Right lobe of liver (tissue), 6 donors: ENCODE measurements at regions not wholly inside any gene's neighbourhood (a gene's known extent, or its start where the extent isn't known, plus 50 kb on each side); places are given as distances from the start of the nearest gene placed in this dataset.

Experiments used
- ATAC-seq, 4 donors: fragments of 200-7000 bp; cut with Tn5 transposase; one replicate each; pipeline ENCODE4 v1.9.1; 2020; ENCODE audit warnings: mild to moderate bottlenecking in 4 of 4, moderate library complexity in 4 of 4
- DNase-seq, 3 donors: peaks; one replicate each; pipeline ENCODE4 v3.0.0-alpha.2; 2020
- H3K27ac ChIP-seq, 3 donors: fragments of 200-600 bp; one replicate each; pipeline ENCODE4 v1.8.0; 2022
- H3K27me3 ChIP-seq, 2 donors: fragments of 200-600 bp; one replicate each; pipeline ENCODE4 v1.8.0; 2022
- H3K36me3 ChIP-seq, 4 donors: fragments of 200-600 bp; sonication (generic) in 1 of 4; one replicate each; pipeline versions ENCODE4 v1.5.1 to v1.8.0; 2017 to 2022; ENCODE audit warnings: control low read depth in 1 of 4
- H3K4me1 ChIP-seq, 4 donors: fragments of 200-600 bp; sonication (generic) in 1 of 4; one replicate each; pipeline versions ENCODE4 v1.5.1 to v1.8.0; 2017 to 2022; ENCODE audit warnings: control low read depth in 1 of 4
- H3K4me3 ChIP-seq, 3 donors: fragments of 200-600 bp; one replicate each; pipeline ENCODE4 v1.8.0; 2022
- H3K9me3 ChIP-seq, 4 donors: fragments of 200-600 bp; sonication (generic) in 1 of 4; one replicate each; pipeline versions ENCODE4 v1.5.1 to v1.8.0; 2017 to 2022; ENCODE audit warnings: control low read depth in 1 of 4
- POLR2A ChIP-seq: fragments of 450-650 bp; IDR thresholded peaks from one replicate; pipeline ENCODE4 v1.6.1; 2017; ENCODE audit warnings: antibody characterized with exemption, mild to moderate bottlenecking
- WGBS: methylation state at CpG from one replicate; pipeline ENCODE4 v1.1.6; 2018; ENCODE audit warnings: low coverage, low lambda C conversion rate; ENCODE audit not compliant: insufficient coverage; ENCODE audit errors: missing lambda C conversion rate; 5-methylcytosine and 5-hydroxymethylcytosine counted together
- intact Hi-C, 2 donors: fragments of 100-400 bp; cut with DNase I; formaldehyde crosslinking; loops; one replicate each; pipeline versions ENCODE4 v1.11.2 to v1.14.1; 2022
- TF ChIP-seq, protein P1 (sequence below), 4 donors: fragments of 200-600 bp in 3 of 4; fragments of 450-650 bp in 1 of 4; IDR thresholded peaks; one replicate each; pipeline versions ENCODE4 v1.5.1 to v1.8.0; 2016 to 2022; ENCODE audit warnings: antibody characterized with exemption in 4 of 4, mild to moderate bottlenecking in 2 of 4
- donor health status: DM: no; HTN: yes; CAD: no.
- donor health status: DM: no; HTN: no; CAD: no.
- donor health status: DM: no; HTN: no; CAD: no.
- donor health status: DM: no; HTN: yes; CAD: no.
- donor health status: DM: no; HTN: yes; CAD: no.

DNA sequence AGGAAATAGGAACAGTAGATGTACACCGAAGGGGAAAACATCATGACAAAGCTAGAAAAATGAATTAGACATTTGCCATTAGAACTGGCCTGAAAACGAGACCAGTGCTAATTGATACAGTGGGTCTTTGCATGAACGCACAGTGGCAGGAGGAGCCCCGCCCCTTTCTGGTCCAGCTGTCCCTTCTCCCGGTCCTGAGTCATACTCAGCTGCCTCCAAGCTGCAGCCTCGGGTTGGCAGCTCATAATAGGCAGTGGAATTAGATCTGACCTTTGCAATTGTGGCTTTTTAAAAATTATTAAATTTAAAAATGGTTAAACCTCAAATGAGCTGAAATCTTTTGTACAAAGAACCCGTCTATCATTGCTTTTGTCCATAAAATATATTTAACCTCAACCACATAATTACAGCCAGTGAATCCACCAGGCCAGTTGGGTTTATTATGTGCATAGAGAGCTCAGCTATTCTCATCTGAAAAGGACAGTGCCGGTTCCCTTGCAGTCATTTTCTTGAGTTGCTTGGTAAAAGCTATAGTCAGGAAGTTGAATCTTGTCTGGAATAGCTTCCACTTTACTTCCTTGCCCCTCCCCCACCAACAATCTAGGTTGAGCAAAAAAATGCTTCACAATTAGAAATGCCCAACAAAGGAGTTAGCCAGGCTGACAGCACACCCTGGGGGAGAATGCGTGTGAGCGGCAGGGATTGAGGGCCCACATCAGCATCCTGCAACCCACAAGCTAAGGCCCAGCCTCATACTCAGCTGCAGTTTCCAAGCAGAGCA, 147.1 kb downstream of the BUB3 start:
- no peaks in the 10 kb centered on the region for H3K27me3 ChIP-seq
- ATAC-seq, result no peak

GRCh38 chr10:123303581-123304337, 149.6 kb downstream of the BUB3 start:
- H3K4me1 ChIP-seq, result no peaks in the 10 kb centered on the region
- H3K36me3 ChIP-seq, result no peaks in the 10 kb centered on the region
- H3K27me3 ChIP-seq, result no peaks in the 10 kb centered on the region
- no peaks in the 10 kb centered on the region for H3K9me3 ChIP-seq
- TF ChIP-seq, protein P1, sequence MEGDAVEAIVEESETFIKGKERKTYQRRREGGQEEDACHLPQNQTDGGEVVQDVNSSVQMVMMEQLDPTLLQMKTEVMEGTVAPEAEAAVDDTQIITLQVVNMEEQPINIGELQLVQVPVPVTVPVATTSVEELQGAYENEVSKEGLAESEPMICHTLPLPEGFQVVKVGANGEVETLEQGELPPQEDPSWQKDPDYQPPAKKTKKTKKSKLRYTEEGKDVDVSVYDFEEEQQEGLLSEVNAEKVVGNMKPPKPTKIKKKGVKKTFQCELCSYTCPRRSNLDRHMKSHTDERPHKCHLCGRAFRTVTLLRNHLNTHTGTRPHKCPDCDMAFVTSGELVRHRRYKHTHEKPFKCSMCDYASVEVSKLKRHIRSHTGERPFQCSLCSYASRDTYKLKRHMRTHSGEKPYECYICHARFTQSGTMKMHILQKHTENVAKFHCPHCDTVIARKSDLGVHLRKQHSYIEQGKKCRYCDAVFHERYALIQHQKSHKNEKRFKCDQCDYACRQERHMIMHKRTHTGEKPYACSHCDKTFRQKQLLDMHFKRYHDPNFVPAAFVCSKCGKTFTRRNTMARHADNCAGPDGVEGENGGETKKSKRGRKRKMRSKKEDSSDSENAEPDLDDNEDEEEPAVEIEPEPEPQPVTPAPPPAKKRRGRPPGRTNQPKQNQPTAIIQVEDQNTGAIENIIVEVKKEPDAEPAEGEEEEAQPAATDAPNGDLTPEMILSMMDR (IDR thresholded peaks at IDR 0.05), result no peak
- TF ChIP-seq POLR2A, result no peak
- ATAC-seq, result no peak
- no peak for DNase-seq
- no peak overlapping the region for H3K4me3 ChIP-seq
- H3K27ac ChIP-seq, result no peak overlapping the region
- intact Hi-C loops, result no loop called here
- 79% methylated on average over 6 of the region's 6 CpGs for WGBS

More for the DNA sequence above, 147.1 kb downstream of the BUB3 start:
- no peak for DNase-seq
- Histone ChIP-seq H3K4me3 (no peak overlapping the region), H3K4me1 (no peaks in the 10 kb centered on the region), H3K36me3 (no peaks in the 10 kb centered on the region), H3K9me3 (no peaks in the 10 kb centered on the region), H3K27ac (no peak overlapping the region)
- no peak for TF ChIP-seq POLR2A
- TF ChIP-seq, protein P1 (IDR thresholded peaks at IDR 0.05), result no peak
- intact Hi-C loops, result no loop called here
- 52% methylated on average over 10 of the region's 10 CpGs for WGBS

DNA sequence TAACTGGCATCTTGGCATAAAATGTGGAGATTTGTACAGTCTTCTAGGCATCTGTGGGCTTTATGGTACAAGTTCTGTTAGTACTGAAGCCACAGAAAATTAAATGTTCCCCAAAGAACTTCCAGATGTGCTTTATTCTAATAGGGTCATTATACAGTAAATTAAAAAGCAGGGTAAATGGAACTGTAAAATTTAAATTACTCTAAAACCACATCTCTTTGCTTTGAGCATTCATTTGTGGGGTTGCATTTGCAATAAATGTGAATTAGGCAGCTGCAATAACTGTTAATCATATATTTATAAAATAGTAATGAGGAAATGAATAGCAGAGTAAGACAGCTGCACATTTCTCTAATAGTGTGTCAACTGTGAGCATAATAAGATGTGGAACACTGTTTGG, 151.5 kb downstream of the BUB3 start:
- intact Hi-C loops, result no loop called here
- no peaks in the 10 kb centered on the region for H3K36me3 ChIP-seq
- no peaks in the 10 kb centered on the region for H3K4me1 ChIP-seq
- no peak for DNase-seq
- no peak for ATAC-seq
- no peak overlapping the region for H3K27ac ChIP-seq
- TF ChIP-seq POLR2A, result no peak
- H3K9me3 ChIP-seq, result no peaks in the 10 kb centered on the region
- H3K4me3 ChIP-seq, result no peak overlapping the region
- no peaks in the 10 kb centered on the region for H3K27me3 ChIP-seq

- Histone ChIP-seq H3K9me3 (no peaks in the 10 kb centered on the region), H3K27me3 (no peaks in the 10 kb centered on the region), H3K4me3 (no peak overlapping the region), H3K4me1 (no peaks in the 10 kb centered on the region), H3K27ac (no peak overlapping the region), H3K36me3 (no peaks in the 10 kb centered on the region)
- DNase-seq (no peak), ATAC-seq (no peak)
- intact Hi-C loops, result no loop called here
- TF ChIP-seq, protein P1 (IDR thresholded peaks at IDR 0.05), result no peak
- TF ChIP-seq POLR2A, result no peak
- 92% methylated on average over 5 of the region's 7 CpGs for WGBS
Observed at GRCh38 chr10:123306290-123306689, 152.1 kb downstream of the BUB3 start.

DNA sequence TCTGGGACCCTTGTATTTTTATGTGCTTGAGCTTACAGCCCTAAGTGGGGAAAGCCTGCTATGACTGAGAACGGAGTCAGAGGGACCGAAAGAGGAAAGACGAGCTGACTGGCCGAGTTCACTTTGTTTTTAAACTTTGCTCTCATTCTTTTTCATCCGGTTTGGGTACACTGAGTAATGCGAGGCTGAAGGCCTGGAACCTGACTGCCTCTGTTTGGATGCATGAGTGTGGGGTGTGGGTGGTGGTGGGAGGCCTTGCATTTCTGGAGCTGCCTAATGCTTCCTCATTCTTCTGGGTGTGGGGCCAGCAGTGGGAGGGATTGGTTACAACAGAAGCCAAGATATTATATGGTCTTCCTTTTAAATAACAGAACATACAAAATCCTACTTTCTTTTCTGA, 155.5 kb downstream of the BUB3 start:
- TF ChIP-seq, protein P1 (IDR thresholded peaks at IDR 0.05), result no peak
- no peak for TF ChIP-seq POLR2A
- DNase-seq, result no peak
- Histone ChIP-seq H3K36me3 (no peaks in the 10 kb centered on the region), H3K27ac (no peak overlapping the region), H3K4me3 (no peak overlapping the region), H3K4me1 (no peaks in the 10 kb centered on the region), H3K9me3 (no peaks in the 10 kb centered on the region), H3K27me3 (no peaks in the 10 kb centered on the region)
- 72% methylated on average over 6 of the region's 6 CpGs for WGBS
- ATAC-seq, result no peak
- intact Hi-C loops, result no loop called here
